HEK293 (cell line): ENCODE measurements at regions not wholly inside any gene's neighbourhood (a gene's known extent, or its start where the extent isn't known, plus 50 kb on each side); places are given as distances from the start of the nearest gene placed in this dataset.

Experiments used
- CTCF ChIA-PET: fragments of 350-600 bp; formaldehyde crosslinking; extraction: SDS; loops from one replicate; lab custom pipeline; 2021; ENCODE audit warnings: antibody characterized with exemption; lab: Yijun Ruan, JAX
- POLR2A ChIA-PET: fragments of 300-600 bp; formaldehyde crosslinking; extraction: SDS; loops from one replicate; lab custom pipeline; 2020; ENCODE audit warnings: antibody characterized with exemption, inconsistent platforms; lab: Yijun Ruan, JAX
- H3K27ac ChIP-seq: fragments of 200-500 bp; sonication (Bioruptor generic); 2 replicates; pipeline ENCODE4 v1.5.1; 2014; ENCODE audit warnings: low read depth, low read length, control low read depth, inconsistent platforms; ENCODE audit errors: extremely low read depth
- H3K36me3 ChIP-seq, 2 experiments: fragments of 200-500 bp in 1 of 2; sonication (Bioruptor generic) in 1 of 2; 1 replicate in 1 of 2; 2 replicates in 1 of 2; pipeline ENCODE4 v1.5.1; 2014 to 2017; ENCODE audit warnings: inconsistent platforms in 2 of 2, low read length in 2 of 2; ENCODE audit not compliant: control insufficient read depth in 2 of 2, insufficient read depth in 1 of 2
- H3K4me1 ChIP-seq: fragments of 200-500 bp; sonication (Bioruptor generic); 2 replicates; pipeline ENCODE4 v1.5.1; 2014; ENCODE audit warnings: mild to moderate bottlenecking, low read length, inconsistent platforms; ENCODE audit not compliant: control insufficient read depth, insufficient read depth
- H3K4me3 ChIP-seq: 2 replicates; pipeline ENCODE4 v1.5.1; 2011; ENCODE audit warnings: low read depth, mild to moderate bottlenecking, control low read depth, low read length, moderate library complexity
- H3K9me3 ChIP-seq: fragments of 200-500 bp; sonication (Bioruptor generic); 2 replicates; pipeline ENCODE4 v1.5.1; 2014; ENCODE audit warnings: low read depth, low read length, inconsistent platforms; ENCODE audit not compliant: control insufficient read depth, insufficient read depth
- IKZF3 ChIP-seq: fragments of 450-650 bp; IDR thresholded peaks from 2 replicates; pipeline ENCODE4 v1.5.0; 2018; ENCODE audit warnings: missing biosample characterization, mild to moderate bottlenecking, missing genetic modification characterization, moderate library complexity
- KLF1 ChIP-seq: fragments of 450-650 bp; formaldehyde crosslinking; IDR thresholded peaks from 2 replicates; pipeline ENCODE4 v1.5.1; 2016; ENCODE audit warnings: missing biosample characterization, missing genetic modification characterization
- KLF10 ChIP-seq: fragments of 450-650 bp; IDR thresholded peaks from 2 replicates; pipeline ENCODE4 v1.5.1; 2018; ENCODE audit warnings: missing biosample characterization, mild to moderate bottlenecking, missing genetic modification characterization
- MEIS1 ChIP-seq: sonication (generic); formaldehyde crosslinking; IDR thresholded peaks from 2 replicates; pipeline ENCODE4 v1.8.1; 2022; ENCODE audit warnings: missing genetic modification reagents, mild to moderate bottlenecking, borderline replicate concordance
- PATZ1 ChIP-seq: fragments of 450-650 bp; formaldehyde crosslinking; IDR thresholded peaks from 2 replicates; pipeline ENCODE4 v1.5.1; 2016; ENCODE audit warnings: missing biosample characterization, missing genetic modification characterization
- WT1 ChIP-seq: fragments of 450-650 bp; formaldehyde crosslinking; IDR thresholded peaks from 2 replicates; pipeline ENCODE4 v1.5.1; 2016; ENCODE audit warnings: missing biosample characterization, missing genetic modification characterization
- ZBTB44 ChIP-seq: fragments of 450-650 bp; IDR thresholded peaks from 2 replicates; pipeline ENCODE4 v1.5.1; 2018; ENCODE audit warnings: missing biosample characterization, mild to moderate bottlenecking, missing genetic modification characterization
- ZNF221 ChIP-seq: fragments of 450-650 bp; formaldehyde crosslinking; IDR thresholded peaks from 2 replicates; pipeline ENCODE4 v1.5.1; 2017; ENCODE audit warnings: missing biosample characterization, missing genetic modification characterization, borderline replicate concordance
- ZNF24 ChIP-seq: fragments of 450-650 bp; formaldehyde crosslinking; IDR thresholded peaks from 2 replicates; pipeline ENCODE4 v1.5.1; 2016; ENCODE audit warnings: missing biosample characterization, missing genetic modification characterization
- ZNF335 ChIP-seq: fragments of 450-650 bp; formaldehyde crosslinking; conservative IDR thresholded peaks from 2 replicates; pipeline ENCODE4 v1.5.1; 2016; ENCODE audit warnings: missing biosample characterization, missing genetic modification characterization
- ZNF426 ChIP-seq: fragments of 450-650 bp; formaldehyde crosslinking; IDR thresholded peaks from 2 replicates; pipeline ENCODE4 v1.5.1; 2017; ENCODE audit warnings: missing biosample characterization, missing genetic modification characterization, mild to moderate bottlenecking, inconsistent platforms, moderate library complexity
- ZNF510 ChIP-seq: fragments of 450-650 bp; formaldehyde crosslinking; IDR thresholded peaks from 2 replicates; pipeline ENCODE4 v1.5.1; 2018; ENCODE audit warnings: mild to moderate bottlenecking, missing genetic modification characterization, missing biosample characterization; ENCODE audit not compliant: insufficient replicate concordance
- ZNF529 ChIP-seq: fragments of 450-650 bp; formaldehyde crosslinking; IDR thresholded peaks from 2 replicates; pipeline ENCODE4 v1.5.1; 2017; ENCODE audit warnings: missing genetic modification characterization, missing biosample characterization; ENCODE audit not compliant: insufficient replicate concordance
- ZNF530 ChIP-seq: fragments of 450-650 bp; formaldehyde crosslinking; IDR thresholded peaks from 2 replicates; pipeline ENCODE4 v1.5.1; 2016; ENCODE audit warnings: low read depth, missing biosample characterization, missing genetic modification characterization
- ZNF629 ChIP-seq: fragments of 450-650 bp; formaldehyde crosslinking; IDR thresholded peaks from 2 replicates; pipeline ENCODE4 v1.5.1; 2017; ENCODE audit warnings: missing biosample characterization, missing genetic modification characterization
- ZNF654 ChIP-seq: fragments of 450-650 bp; formaldehyde crosslinking; IDR thresholded peaks from 2 replicates; pipeline ENCODE4 v1.5.1; 2016; ENCODE audit warnings: low read depth, missing biosample characterization, missing genetic modification characterization
- ZNF768 ChIP-seq: fragments of 450-650 bp; formaldehyde crosslinking; IDR thresholded peaks from 2 replicates; pipeline ENCODE4 v1.5.1; 2018; ENCODE audit warnings: missing biosample characterization, mild to moderate bottlenecking, missing genetic modification characterization
- ZSCAN4 ChIP-seq: fragments of 450-650 bp; formaldehyde crosslinking; IDR thresholded peaks from 2 replicates; pipeline ENCODE4 v1.5.1; 2017; ENCODE audit warnings: missing biosample characterization, missing genetic modification characterization

- CTCF ChIA-PET = interaction anchor here (1.3 kb wide), 1 partner anchor 82 kb away, joined by 5 read pairs; no protein-coding TSS in a partner anchor
- POLR2A ChIA-PET = no interaction called here
- Histone ChIP-seq H3K36me3 (no peaks in the 10 kb centered on the region), H3K4me3 (no peak overlapping the region), H3K4me1 (no peaks in the 10 kb centered on the region), H3K9me3 (no peaks in the 10 kb centered on the region), H3K27ac (no peak overlapping the region)
- TF ChIP-seq ZNF221 (no peak), ZNF24 (tag by site-specific recombination) (no peak), MEIS1 (CRISPR knock-in tag) (no peak), KLF10 (tag by site-specific recombination) (no peak), ZNF426 (tag by site-specific recombination) (no peak), IKZF3 (tag by site-specific recombination) (no peak), ZNF335 (tag by site-specific recombination) (no peak), ZNF629 (tag by site-specific recombination) (no peak), ZNF530 (tag by site-specific recombination) (no peak), PATZ1 (no peak), ZSCAN4 (no peak), ZNF529 (tag by site-specific recombination) (no peak), ZNF510 (tag by site-specific recombination) (no peak), KLF1 (tag by site-specific recombination) (no peak)
- TF ChIP-seq, all 188 proteins: peak for 0
Measured at GRCh38 chr11:69213316-69213715, 57.6 kb downstream of the SMIM38 start.

GRCh38 chr11:69213964-69214363, 58.2 kb downstream of the SMIM38 start:
- ChIA-PET CTCF (interaction anchor here (1.3 kb wide), 1 partner anchor 83 kb away, joined by 5 read pairs; no protein-coding TSS in a partner anchor), POLR2A (no interaction called here)
- H3K4me3 ChIP-seq = no peak overlapping the region
- H3K36me3 ChIP-seq = no peaks in the 10 kb centered on the region
- H3K4me1 ChIP-seq = no peaks in the 10 kb centered on the region
- no peak overlapping the region for H3K27ac ChIP-seq
- H3K9me3 ChIP-seq = no peaks in the 10 kb centered on the region
- no peak for TF ChIP-seq ZNF768 (tag by site-specific recombination)
- TF ChIP-seq WT1 (tag by site-specific recombination) = no peak
- TF ChIP-seq, all 188 proteins: peak for 0

GRCh38 chr11:69215216-69215615, 59.5 kb downstream of the SMIM38 start:
- no peak overlapping the region for H3K27ac ChIP-seq
- CTCF ChIA-PET = no interaction called here
- POLR2A ChIA-PET = no interaction called here
- H3K4me3 ChIP-seq = no peak overlapping the region
- TF ChIP-seq ZNF654 (tag by site-specific recombination) = no peak
- TF ChIP-seq ZBTB44 (tag by site-specific recombination) = no peak
- H3K4me1 ChIP-seq = no peaks in the 10 kb centered on the region
- no peaks in the 10 kb centered on the region for H3K36me3 ChIP-seq
- no peaks in the 10 kb centered on the region for H3K9me3 ChIP-seq
